NCI-H2081 (cell line): ENCODE measurements at regions not wholly inside any gene's neighbourhood (a gene's known extent, or its start where the extent isn't known, plus 50 kb on each side); places are given as distances from the start of the nearest gene placed in this dataset.
A peak's percentile ranks its signal among the peaks of the same experiment; 100 is the strongest.

Source experiments
- DNase-seq, 2 experiments: peaks; one replicate each; lab custom pipeline; 2025; lab: John Stamatoyannopoulos, UW

GRCh38 chr3:94179059-94179458 lies 116.2 kb downstream of the NSUN3 start:
- no peak for DNase-seq

GRCh38 chr3:94183551-94183950 lies 120.7 kb downstream of the NSUN3 start:
- peak; percentile 4 to 56 for DNase-seq

DNA sequence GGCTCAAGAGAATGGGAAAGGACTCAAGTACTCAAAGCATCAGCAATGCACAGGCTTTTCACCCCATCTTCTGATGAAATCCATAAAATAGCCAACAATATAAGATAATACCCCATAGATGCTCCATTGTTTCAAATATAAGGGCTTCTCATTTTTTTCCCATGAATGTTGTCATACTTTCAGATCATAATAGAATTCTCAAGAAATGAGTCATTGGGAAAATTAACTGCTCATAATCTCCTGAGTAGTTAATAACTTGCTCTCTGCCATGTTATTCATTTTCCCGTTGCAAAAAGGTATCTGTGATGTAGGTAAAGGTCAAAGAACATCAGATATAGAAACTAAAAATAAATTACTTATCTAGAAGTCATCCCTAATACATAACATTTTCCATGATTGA lies 121.9 kb downstream of the NSUN3 start:
- no peak for DNase-seq

DNA sequence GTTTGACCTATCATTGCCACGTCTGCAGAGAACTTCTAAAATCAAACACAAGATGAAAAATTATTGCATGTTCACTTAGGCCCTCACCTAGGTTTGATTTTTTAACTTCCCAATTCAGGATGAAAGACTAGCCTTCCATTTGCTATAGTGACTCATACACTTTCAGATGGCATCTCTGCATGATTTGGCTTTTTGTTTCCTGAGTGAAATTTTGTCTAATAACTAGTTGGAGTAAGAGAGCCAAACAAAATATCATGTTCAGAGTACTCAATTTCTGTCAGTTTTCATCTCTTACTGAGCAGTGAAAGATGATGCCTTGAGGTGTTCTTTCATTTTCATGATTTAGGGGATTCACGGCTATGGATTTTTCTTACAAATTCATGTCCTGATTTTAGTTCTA lies 122.9 kb downstream of the NSUN3 start:
- no peak for DNase-seq

DNA sequence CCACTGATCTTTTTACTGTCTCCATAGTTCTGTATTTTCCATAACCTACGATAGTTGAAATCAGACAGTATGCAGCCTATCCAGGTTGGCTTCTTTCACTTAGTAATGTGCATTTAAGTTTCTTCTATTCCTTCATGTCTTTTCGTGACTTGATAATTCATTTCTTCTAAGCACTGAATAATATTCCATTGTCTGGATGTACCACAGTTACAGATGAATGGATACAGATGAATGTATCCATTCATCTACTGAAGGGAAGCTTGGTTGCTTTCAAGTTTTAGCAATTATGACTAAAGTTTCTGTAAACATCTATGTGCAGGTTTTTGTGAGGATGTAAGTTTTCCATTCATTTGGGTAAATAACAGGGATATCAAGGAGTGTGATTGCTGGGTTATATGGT lies 124.8 kb downstream of the NSUN3 start:
- no peak for DNase-seq

DNA sequence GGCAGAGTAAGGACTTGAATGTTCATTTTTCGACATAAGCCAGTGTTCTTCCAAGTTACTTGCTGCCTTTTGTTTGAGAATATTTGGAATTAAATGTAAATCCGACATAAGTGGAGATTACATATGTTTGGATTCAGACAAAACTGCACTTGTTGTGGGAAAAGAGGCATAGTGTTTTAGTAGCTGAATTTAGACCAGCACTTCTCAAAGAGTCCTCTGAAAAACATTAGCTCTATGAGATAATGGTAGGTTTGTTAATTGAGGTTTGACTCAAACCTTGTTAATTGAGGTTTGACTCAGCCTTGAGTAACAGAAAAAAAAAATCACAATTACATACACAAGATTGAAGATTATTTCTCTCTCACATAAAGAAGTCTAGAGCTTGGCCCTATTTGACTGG lies 132.5 kb downstream of the NSUN3 start:
- DNase-seq: no peak

GRCh38 chr3:94206291-94206690 lies 143.4 kb downstream of the NSUN3 start:
- DNase-seq: no peak

DNA sequence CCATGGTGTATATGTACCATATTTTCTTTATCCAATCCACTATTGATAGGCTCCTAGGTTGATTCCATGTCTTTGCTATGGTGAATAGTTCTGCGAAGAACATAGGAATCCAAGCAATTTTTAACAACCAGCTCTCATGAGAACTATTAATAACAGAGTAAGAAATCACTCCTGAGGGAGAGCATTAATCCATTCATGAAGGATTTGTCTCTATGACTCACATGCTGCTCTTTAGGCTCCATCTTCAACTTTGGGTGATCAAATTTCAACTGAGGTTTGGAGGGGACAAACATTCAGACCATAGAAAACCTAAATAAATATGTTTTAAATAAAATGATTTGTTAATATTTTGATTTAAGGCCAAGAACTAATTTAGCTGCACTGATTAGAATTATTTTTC lies 147.4 kb downstream of the NSUN3 start:
- no peak for DNase-seq

- DNase-seq: no peak
Observed at GRCh38 chr3:94217406-94217805, 154.5 kb downstream of the NSUN3 start.

- no peak for DNase-seq
Observed at GRCh38 chr3:94220426-94220825, 157.6 kb downstream of the NSUN3 start.

GRCh38 chr3:94221829-94222228 lies 159.0 kb downstream of the NSUN3 start:
- DNase-seq: no peak

GRCh38 chr3:94225148-94225865 lies 162.4 kb downstream of the NSUN3 start:
- no peak for DNase-seq

DNA sequence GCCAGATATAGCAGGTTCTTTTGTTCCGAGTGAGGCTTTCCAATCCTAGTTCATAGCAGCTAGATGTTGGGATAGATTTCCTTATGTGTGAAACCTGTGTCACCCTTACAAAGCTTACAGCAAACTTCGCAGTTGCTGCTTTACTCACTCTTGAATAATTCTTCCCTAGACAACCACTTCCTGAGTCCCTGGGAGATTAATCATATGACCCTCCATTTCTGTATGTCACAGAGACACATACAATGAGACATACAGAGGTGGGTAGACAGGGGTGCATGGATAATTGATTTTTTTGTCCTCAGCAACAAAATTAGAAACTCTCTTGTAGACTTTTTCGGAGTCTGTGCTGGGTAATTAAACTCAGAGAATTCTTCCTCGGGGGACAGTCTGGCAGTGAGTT lies 163.2 kb downstream of the NSUN3 start:
- no peak for DNase-seq

DNA sequence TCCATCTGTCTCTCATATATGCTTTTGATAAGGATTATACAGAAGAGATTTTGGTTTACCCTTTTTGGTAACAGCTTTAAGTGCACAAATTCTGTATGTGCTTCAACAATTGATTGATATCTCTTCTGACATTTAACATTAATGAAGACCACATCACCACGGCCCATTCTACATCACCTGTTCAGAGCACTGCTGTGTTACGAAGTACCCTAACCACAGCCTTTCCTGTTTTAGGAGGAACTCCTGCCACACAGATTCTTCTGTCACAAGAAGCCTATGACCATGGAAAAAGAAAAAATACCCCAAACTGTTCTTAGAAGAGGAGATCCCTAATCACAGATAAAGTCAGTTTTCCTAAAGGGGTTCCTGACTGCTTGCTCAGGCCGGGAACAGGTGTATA lies 170.1 kb downstream of the NSUN3 start:
- DNase-seq: no peak

- peak in 1 of 2 experiments; percentile 40 for DNase-seq
Observed at GRCh38 chr3:94234177-94234788, 171.4 kb downstream of the NSUN3 start.

DNA sequence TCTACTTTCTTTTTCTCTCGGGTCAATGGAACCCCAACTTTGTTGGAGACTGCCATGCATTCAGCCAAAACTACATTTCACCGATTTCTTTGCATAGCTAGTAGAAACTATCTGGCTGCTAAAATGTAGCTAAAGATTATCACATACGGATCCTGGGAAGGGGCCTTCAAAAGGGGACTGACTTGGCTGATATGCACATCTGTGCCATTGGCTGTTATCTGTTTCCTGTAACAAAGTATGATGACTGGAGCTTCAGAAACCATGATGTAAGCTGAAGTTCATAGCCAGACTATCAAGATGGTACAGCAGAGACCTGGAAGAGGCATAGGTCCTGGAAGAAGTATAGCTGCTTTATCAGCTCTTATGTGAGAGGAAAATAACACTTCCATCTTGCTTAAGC lies 179.1 kb downstream of the NSUN3 start:
- no peak for DNase-seq

DNA sequence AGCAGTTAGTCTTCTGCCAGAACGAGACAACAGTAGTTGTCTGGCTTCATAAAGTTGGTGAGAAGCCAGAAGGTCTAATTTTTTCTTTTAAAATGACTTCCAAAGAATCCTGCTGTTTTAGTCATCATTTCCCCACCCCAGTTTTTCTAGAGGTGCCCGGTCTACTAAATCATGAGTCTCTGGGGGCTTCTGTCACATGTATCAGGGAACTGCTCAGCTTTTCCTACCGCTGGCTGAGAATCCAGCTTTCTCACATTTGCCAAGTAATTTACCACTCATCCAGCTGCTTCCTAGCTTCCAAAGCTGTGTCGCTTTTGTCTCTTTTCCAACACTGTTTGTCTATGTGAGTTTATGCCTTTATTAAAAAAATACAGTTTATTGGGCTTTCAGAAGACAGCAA lies 183.3 kb downstream of the NSUN3 start:
- DNase-seq: no peak

GRCh38 chr3:94248042-94248441 lies 185.2 kb downstream of the NSUN3 start:
- no peak for DNase-seq

- DNase-seq: peak; percentile 72 to 77
Observed at GRCh38 chr3:94249491-94250079, 186.7 kb downstream of the NSUN3 start.

DNA sequence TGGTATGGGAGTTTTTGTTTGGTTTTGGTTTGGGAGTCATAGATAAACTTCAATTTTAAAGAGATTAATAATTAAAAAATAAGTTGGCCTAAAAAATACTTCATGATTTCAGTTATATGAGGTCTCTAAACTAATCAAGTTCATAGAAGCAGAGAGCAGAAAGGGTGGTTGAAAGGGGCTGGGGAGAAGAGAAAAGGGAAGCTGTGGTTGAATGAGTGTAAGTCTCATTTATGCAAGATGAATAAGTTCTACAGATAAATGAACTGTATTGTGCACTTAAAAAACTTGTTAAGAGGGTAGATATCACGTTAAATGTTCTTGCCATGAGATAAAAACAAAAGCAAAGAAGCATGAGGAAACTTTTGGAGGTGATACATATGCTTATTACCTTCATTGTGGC lies 188.7 kb downstream of the NSUN3 start:
- no peak for DNase-seq

DNA sequence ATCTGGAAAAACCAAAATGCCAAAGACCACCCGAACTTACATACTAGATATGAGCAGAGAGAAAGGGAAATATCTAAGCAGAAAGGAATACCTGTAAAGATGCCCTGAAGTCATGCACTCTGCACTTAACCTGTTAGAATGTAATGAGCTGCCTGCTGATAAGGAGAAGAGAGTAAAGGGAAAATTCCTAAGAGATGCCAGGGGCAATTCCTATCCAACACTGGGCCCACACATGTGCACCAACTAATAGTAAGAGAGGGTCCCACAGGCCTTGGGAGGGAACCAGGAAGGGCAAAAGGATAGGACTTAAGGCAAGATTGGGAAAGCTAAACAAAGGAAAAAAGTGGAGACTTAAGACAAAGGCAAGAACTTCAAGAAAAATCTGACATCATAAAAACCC lies 189.5 kb downstream of the NSUN3 start:
- DNase-seq: no peak

DNA sequence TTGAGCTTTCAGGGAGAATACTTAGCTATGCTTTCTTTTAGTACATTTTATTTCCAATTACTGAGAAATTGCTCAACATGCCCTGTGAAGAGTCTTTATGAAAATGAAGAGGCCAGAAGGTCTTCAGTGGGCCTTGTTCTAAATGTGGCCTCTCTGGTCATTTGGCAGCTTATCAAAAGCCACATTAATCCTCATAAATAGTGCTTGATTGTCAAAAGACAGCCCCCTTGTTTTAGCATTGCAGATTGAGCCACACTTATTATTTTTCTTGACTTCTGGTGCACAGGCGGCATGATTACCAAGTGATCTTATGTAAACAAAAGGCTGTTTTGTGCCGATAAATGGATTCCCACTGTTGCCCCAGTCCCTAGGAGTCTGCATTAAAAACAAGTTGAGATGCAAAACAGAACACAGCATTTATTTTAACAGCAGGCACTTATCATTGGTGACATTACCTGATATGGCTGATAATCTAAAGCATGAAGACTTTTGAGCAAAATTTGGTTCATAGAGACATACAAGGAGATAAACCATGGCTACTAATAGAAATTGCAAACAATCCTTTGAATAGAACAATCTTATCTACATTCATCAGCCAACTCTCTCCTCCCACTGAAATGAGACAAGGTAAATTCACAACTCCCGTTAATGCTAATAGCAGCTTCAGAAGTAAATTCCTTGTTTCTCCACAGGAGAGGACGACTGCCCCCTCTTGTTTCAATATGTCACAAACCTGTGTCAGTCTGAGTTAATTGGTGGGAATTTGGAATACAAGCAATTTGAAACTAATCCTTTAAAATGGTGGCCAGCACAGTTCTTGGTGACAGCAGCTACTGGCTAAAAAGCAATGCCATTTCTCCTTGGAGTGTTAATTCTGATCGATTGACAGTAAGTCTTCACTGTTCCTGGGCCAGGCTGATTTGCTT lies 194.3 kb downstream of the NSUN3 start:
- DNase-seq: no peak

DNA sequence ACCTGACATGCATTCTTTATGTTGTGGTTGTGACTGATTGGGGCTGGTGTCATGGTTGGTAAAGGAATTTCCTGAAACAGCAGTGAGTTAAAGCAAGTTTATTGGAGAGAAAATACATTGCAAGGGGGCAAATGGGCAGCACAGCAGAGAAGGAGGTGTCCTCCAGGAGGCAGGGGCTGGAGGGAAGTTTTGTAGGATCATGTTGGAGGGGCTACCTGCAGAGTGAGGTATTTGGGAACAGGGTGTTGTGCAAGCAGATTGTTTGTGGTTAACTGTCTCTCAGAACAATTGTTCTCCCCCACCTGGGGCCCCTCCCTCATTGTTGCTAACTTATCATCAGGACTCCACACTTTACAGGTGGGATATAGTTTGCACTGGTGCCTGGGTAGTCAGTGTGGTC lies 196.0 kb downstream of the NSUN3 start:
- no peak for DNase-seq
